Left colon (tissue), 2 donors: ENCODE measurements at regions not wholly inside any gene's neighbourhood (a gene's known extent, or its start where the extent isn't known, plus 50 kb on each side); places are given as distances from the start of the nearest gene placed in this dataset.

Experiments
- ATAC-seq: fragments of 200-7000 bp; cut with Tn5 transposase; one replicate; pipeline ENCODE4 v1.9.1; 2020; ENCODE audit warnings: mild to moderate bottlenecking, moderate library complexity
- DNase-seq, 2 donors: peaks; one replicate each; pipeline ENCODE4 v3.0.0-alpha.2; 2020
- intact Hi-C, 2 donors: fragments of 100-400 bp; cut with DNase I in 1 of 2; cut with micrococcal nuclease in 1 of 2; formaldehyde crosslinking; loops; one replicate each; pipeline versions ENCODE4 v1.11.2 to v1.14.0; 2022; cut with DNase I, micrococcal nuclease
- donor health status: DM: no; HTN: no; CAD: no.
- donor health status: DM: yes; HTN: yes; CAD: no.

- intact Hi-C loops, result no loop called here
- no peak for DNase-seq
- ATAC-seq, result no peak
These were observed 130.4 kb upstream of the ETS2 start for GRCh38 chr21:38675182-38675824.

- ATAC-seq (no peak), DNase-seq (no peak)
- intact Hi-C loops, result no loop called here
These were observed 126.9 kb upstream of the ETS2 start for GRCh38 chr21:38678827-38679226.

- ATAC-seq, result no peak
- intact Hi-C loops, result no loop called here
- no peak for DNase-seq
These were observed 126.2 kb upstream of the ETS2 start for GRCh38 chr21:38679534-38679933.

- intact Hi-C loops, result no loop called here
These were observed 125.3 kb upstream of the ETS2 start for GRCh38 chr21:38680401-38680800.

GRCh38 chr21:38683222-38683621 is 122.5 kb upstream of the ETS2 start:
- intact Hi-C loops, result no loop called here
- ATAC-seq (no peak), DNase-seq (no peak)

More at GRCh38 chr21:38680401-38680800, 125.3 kb upstream of the ETS2 start:
- no peak for ATAC-seq
- no peak for DNase-seq

GRCh38 chr21:38688068-38688467 is 117.7 kb upstream of the ETS2 start:
- no peak for DNase-seq
- no peak for ATAC-seq
- intact Hi-C loops, result no loop called here

GRCh38 chr21:38691631-38692030 is 114.1 kb upstream of the ETS2 start:
- no peak for DNase-seq
- ATAC-seq, result no peak
- intact Hi-C loops, result no loop called here

- no peak for ATAC-seq
- intact Hi-C loops, result no loop called here
- DNase-seq, result no peak
These were observed 109.2 kb upstream of the ETS2 start for GRCh38 chr21:38696579-38696978.

- DNase-seq (peak in 1 of 2 donors; percentile 16), ATAC-seq (no peak)
- intact Hi-C loops, result no loop called here
These were observed 106.7 kb upstream of the ETS2 start for GRCh38 chr21:38699048-38699447.

GRCh38 chr21:38702196-38702595 is 103.5 kb upstream of the ETS2 start:
- DNase-seq (no peak), ATAC-seq (no peak)
- intact Hi-C loops, result no loop called here

- DNase-seq, result no peak
- ATAC-seq, result no peak
- intact Hi-C loops, result no loop called here
These were observed 95.9 kb upstream of the ETS2 start for GRCh38 chr21:38709876-38710275.

- peak; percentile 99 for ATAC-seq
These were observed 93.7 kb upstream of the ETS2 start for GRCh38 chr21:38712071-38712470.

GRCh38 chr21:38712664-38713063 is 93.1 kb upstream of the ETS2 start:
- intact Hi-C loops, result no loop called here
- no peak for ATAC-seq
- no peak for DNase-seq

More at GRCh38 chr21:38712071-38712470, 93.7 kb upstream of the ETS2 start:
- intact Hi-C loops, result no loop called here
- peak; percentile 41 to 54 for DNase-seq

GRCh38 chr21:38714039-38714817 is 91.5 kb upstream of the ETS2 start:
- ATAC-seq, result peak; percentile 28
- intact Hi-C loops, result no loop called here
- no peak for DNase-seq

- ATAC-seq, result no peak
- DNase-seq, result no peak
- intact Hi-C loops, result no loop called here
These were observed 90.7 kb upstream of the ETS2 start for GRCh38 chr21:38714999-38715398.

GRCh38 chr21:38716088-38716487 is 89.6 kb upstream of the ETS2 start:
- DNase-seq (no peak), ATAC-seq (no peak)
- intact Hi-C loops, result no loop called here

- DNase-seq, result no peak
- intact Hi-C loops, result no loop called here
- ATAC-seq, result no peak
These were observed 88.8 kb upstream of the ETS2 start for GRCh38 chr21:38716942-38717341.

GRCh38 chr21:38718481-38718880 is 87.2 kb upstream of the ETS2 start:
- DNase-seq (no peak), ATAC-seq (no peak)
- intact Hi-C loops, result no loop called here

GRCh38 chr21:38720074-38720473 is 85.7 kb upstream of the ETS2 start:
- intact Hi-C loops, result no loop called here
- DNase-seq (no peak), ATAC-seq (no peak)

GRCh38 chr21:38721055-38721454 is 84.7 kb upstream of the ETS2 start:
- ATAC-seq, result no peak
- DNase-seq, result no peak
- intact Hi-C loops, result no loop called here

- DNase-seq (no peak), ATAC-seq (no peak)
- intact Hi-C loops, result no loop called here
These were observed 83.8 kb upstream of the ETS2 start for GRCh38 chr21:38721958-38722357.
